OCI-LY7 (cell line): ENCODE measurements at regions not wholly inside any gene's neighbourhood (a gene's known extent, or its start where the extent isn't known, plus 50 kb on each side); places are given as distances from the start of the nearest gene placed in this dataset.

ENCODE experiments used
- EZH2phosphoT487 ChIP-seq: fragments of 200-600 bp; sonication (generic); IDR thresholded peaks from 2 replicates; pipeline ENCODE4 v1.6.1; 2018; ENCODE audit warnings: low read depth, borderline replicate concordance, mild to moderate bottlenecking, mixed run types, antibody characterized with exemption, low read length, moderate library complexity, mixed read lengths
- TF ChIP-seq, protein P1 (sequence below): fragments of 200-600 bp; sonication (generic); conservative IDR thresholded peaks from 2 replicates; pipeline ENCODE4 v1.5.1; 2014; ENCODE audit warnings: mild to moderate bottlenecking, antibody characterized with exemption, low read length, moderate library complexity, mixed read lengths

DNA sequence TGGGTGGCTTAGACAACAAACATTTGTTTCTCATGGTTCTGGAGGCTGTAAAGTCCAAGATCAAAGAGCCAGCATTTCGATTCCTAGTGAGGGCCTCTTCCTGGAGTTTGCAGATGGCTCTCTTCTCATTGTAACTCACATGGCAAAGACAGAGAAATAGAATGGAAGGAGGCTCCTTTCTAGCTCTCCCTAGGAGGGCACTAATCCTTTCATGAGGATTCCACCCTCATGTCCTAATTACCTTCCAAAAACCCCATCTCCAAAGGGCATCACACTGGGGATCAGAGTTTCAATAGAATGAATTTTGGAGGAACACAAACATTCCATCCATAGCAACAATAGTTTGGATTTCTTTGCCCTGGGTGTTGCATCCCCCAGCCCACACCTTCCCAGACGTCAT, 247.3 kb downstream of the TTLL7 start:
- TF ChIP-seq, protein P1, sequence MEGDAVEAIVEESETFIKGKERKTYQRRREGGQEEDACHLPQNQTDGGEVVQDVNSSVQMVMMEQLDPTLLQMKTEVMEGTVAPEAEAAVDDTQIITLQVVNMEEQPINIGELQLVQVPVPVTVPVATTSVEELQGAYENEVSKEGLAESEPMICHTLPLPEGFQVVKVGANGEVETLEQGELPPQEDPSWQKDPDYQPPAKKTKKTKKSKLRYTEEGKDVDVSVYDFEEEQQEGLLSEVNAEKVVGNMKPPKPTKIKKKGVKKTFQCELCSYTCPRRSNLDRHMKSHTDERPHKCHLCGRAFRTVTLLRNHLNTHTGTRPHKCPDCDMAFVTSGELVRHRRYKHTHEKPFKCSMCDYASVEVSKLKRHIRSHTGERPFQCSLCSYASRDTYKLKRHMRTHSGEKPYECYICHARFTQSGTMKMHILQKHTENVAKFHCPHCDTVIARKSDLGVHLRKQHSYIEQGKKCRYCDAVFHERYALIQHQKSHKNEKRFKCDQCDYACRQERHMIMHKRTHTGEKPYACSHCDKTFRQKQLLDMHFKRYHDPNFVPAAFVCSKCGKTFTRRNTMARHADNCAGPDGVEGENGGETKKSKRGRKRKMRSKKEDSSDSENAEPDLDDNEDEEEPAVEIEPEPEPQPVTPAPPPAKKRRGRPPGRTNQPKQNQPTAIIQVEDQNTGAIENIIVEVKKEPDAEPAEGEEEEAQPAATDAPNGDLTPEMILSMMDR = no peak
- TF ChIP-seq EZH2phosphoT487 = no peak
